Glutamatergic neuron (in vitro differentiated cells): ENCODE measurements at regions not wholly inside any gene's neighbourhood (a gene's known extent, or its start where the extent isn't known, plus 50 kb on each side); places are given as distances from the start of the nearest gene placed in this dataset.

ENCODE experiments used
- DNase-seq: peaks from one replicate; pipeline ENCODE4 v3.0.0; 2022
- H3K27ac Mint-ChIP-seq: one replicate; pipeline ENCODE4 v1.8.0; 2020; ENCODE audit warnings: mild to moderate bottlenecking, mixed read lengths, inconsistent platforms; ENCODE audit not compliant: unreplicated experiment
- H3K27me3 Mint-ChIP-seq: one replicate; pipeline ENCODE4 v1.8.0; 2020; ENCODE audit warnings: mild to moderate bottlenecking, moderate library complexity, mixed read lengths, inconsistent platforms; ENCODE audit not compliant: unreplicated experiment
- H3K36me3 Mint-ChIP-seq: one replicate; pipeline ENCODE4 v1.8.0; 2020; ENCODE audit warnings: mild to moderate bottlenecking, mixed read lengths, inconsistent platforms; ENCODE audit not compliant: unreplicated experiment
- H3K4me1 Mint-ChIP-seq: one replicate; pipeline ENCODE4 v1.8.0; 2020; ENCODE audit warnings: mild to moderate bottlenecking, low read depth, mixed read lengths, inconsistent platforms; ENCODE audit not compliant: unreplicated experiment
- H3K4me3 Mint-ChIP-seq: one replicate; pipeline ENCODE4 v1.8.0; 2020; ENCODE audit warnings: mild to moderate bottlenecking, mixed read lengths, inconsistent platforms; ENCODE audit not compliant: unreplicated experiment
- H3K9me3 Mint-ChIP-seq: one replicate; pipeline ENCODE4 v1.8.0; 2020; ENCODE audit warnings: mild to moderate bottlenecking, moderate library complexity, mixed read lengths, inconsistent platforms; ENCODE audit not compliant: unreplicated experiment
- TF ChIP-seq, protein P1 (sequence below): fragments of 200-600 bp; sonication (generic); IDR thresholded peaks from one replicate; pipeline ENCODE4 v1.5.0; 2021; ENCODE audit not compliant: partially characterized antibody, unreplicated experiment

GRCh38 chr15:35872577-35872976 lies 326.6 kb upstream of the DPH6 start:
- no peak overlapping the region for H3K4me3 Mint-ChIP-seq
- H3K4me1 Mint-ChIP-seq, result peaks cover 17% of the 10 kb centered on the region
- no peaks in the 10 kb centered on the region for H3K36me3 Mint-ChIP-seq
- no peaks in the 10 kb centered on the region for H3K9me3 Mint-ChIP-seq
- TF ChIP-seq, protein P1, sequence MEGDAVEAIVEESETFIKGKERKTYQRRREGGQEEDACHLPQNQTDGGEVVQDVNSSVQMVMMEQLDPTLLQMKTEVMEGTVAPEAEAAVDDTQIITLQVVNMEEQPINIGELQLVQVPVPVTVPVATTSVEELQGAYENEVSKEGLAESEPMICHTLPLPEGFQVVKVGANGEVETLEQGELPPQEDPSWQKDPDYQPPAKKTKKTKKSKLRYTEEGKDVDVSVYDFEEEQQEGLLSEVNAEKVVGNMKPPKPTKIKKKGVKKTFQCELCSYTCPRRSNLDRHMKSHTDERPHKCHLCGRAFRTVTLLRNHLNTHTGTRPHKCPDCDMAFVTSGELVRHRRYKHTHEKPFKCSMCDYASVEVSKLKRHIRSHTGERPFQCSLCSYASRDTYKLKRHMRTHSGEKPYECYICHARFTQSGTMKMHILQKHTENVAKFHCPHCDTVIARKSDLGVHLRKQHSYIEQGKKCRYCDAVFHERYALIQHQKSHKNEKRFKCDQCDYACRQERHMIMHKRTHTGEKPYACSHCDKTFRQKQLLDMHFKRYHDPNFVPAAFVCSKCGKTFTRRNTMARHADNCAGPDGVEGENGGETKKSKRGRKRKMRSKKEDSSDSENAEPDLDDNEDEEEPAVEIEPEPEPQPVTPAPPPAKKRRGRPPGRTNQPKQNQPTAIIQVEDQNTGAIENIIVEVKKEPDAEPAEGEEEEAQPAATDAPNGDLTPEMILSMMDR, result no peak
- DNase-seq, result no peak
- H3K27me3 Mint-ChIP-seq, result peaks cover 7% of the 10 kb centered on the region
- H3K27ac Mint-ChIP-seq, result no peak overlapping the region

GRCh38 chr15:35874260-35874905 lies 328.4 kb upstream of the DPH6 start:
- DNase-seq, result no peak
- Mint-ChIP-seq H3K4me3 (no peak overlapping the region), H3K27ac (no peak overlapping the region), H3K4me1 (peaks cover 17% of the 10 kb centered on the region), H3K9me3 (no peaks in the 10 kb centered on the region), H3K36me3 (no peaks in the 10 kb centered on the region), H3K27me3 (peaks cover 7% of the 10 kb centered on the region)
- TF ChIP-seq, protein P1, result no peak

GRCh38 chr15:35876762-35877161 lies 330.8 kb upstream of the DPH6 start:
- no peak overlapping the region for H3K27ac Mint-ChIP-seq
- H3K36me3 Mint-ChIP-seq, result no peaks in the 10 kb centered on the region
- H3K4me3 Mint-ChIP-seq, result no peak overlapping the region
- H3K9me3 Mint-ChIP-seq, result no peaks in the 10 kb centered on the region
- H3K4me1 Mint-ChIP-seq, result peaks cover 4% of the 10 kb centered on the region
- peaks cover 7% of the 10 kb centered on the region for H3K27me3 Mint-ChIP-seq
- TF ChIP-seq, protein P1, result no peak
- no peak for DNase-seq

DNA sequence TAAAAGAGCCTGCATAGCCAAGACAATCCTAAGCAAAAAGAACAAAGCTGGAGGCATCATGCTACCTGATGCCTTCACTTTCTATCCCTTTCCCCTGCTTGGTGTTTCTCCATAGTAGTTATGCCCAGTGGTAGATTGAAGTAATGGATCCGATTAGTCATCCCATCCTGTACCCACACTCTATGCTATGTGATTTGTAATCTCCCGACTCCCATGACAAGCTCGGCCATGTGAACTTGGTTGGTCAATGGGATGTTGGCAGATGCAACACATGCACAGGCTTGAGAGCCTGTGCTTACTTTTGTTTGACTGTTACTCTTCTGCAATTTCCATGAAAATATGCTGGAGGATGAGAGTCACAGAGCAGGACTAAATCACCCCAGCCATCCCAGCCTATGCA lies 334.9 kb upstream of the DPH6 start:
- no peaks in the 10 kb centered on the region for H3K27me3 Mint-ChIP-seq
- H3K4me3 Mint-ChIP-seq, result no peak overlapping the region
- H3K27ac Mint-ChIP-seq, result no peak overlapping the region
- H3K4me1 Mint-ChIP-seq, result no peaks in the 10 kb centered on the region
- peaks cover 1% of the 10 kb centered on the region for H3K9me3 Mint-ChIP-seq
- no peaks in the 10 kb centered on the region for H3K36me3 Mint-ChIP-seq
- TF ChIP-seq, protein P1, result no peak
- no peak for DNase-seq

- Mint-ChIP-seq H3K9me3 (peaks cover 1% of the 10 kb centered on the region), H3K27ac (no peak overlapping the region), H3K4me3 (no peak overlapping the region)
These were observed 339.9 kb upstream of the DPH6 start for GRCh38 chr15:35885870-35886269.

More at GRCh38 chr15:35885870-35886269, 339.9 kb upstream of the DPH6 start:
- TF ChIP-seq, protein P1, result no peak
- no peaks in the 10 kb centered on the region for H3K27me3 Mint-ChIP-seq
- H3K36me3 Mint-ChIP-seq, result no peaks in the 10 kb centered on the region
- no peaks in the 10 kb centered on the region for H3K4me1 Mint-ChIP-seq
- no peak for DNase-seq
